GM12865 (cell line): ENCODE measurements at regions not wholly inside any gene's neighbourhood (a gene's known extent, or its start where the extent isn't known, plus 50 kb on each side); places are given as distances from the start of the nearest gene placed in this dataset.
"Not testable (repeated sequence)": the region's sequence is repeated elsewhere in the genome, so short reads cannot be mapped to it uniquely, and the experiment has no call there.

Source experiments
- DNase-seq: peaks from one replicate; pipeline ENCODE4 v3.0.0; 2010; ENCODE audit warnings: low read depth
- H3K4me3 ChIP-seq: 2 replicates; pipeline ENCODE4 v1.5.1; 2011; ENCODE audit warnings: mild to moderate bottlenecking, low read depth, low read length, control low read depth
- CTCF ChIP-seq: IDR thresholded peaks from 2 replicates; pipeline ENCODE4 v1.5.1; 2011; ENCODE audit warnings: low read length, control low read depth, low read depth, inconsistent platforms; ENCODE audit not compliant: insufficient read depth; ENCODE audit errors: missing control alignments

- no peak for DNase-seq
- no peak overlapping the region for H3K4me3 ChIP-seq
- TF ChIP-seq CTCF = no peak
Observed at GRCh38 chrX:1126738-1127137, 85.7 kb downstream of the CRLF2 start.

DNA sequence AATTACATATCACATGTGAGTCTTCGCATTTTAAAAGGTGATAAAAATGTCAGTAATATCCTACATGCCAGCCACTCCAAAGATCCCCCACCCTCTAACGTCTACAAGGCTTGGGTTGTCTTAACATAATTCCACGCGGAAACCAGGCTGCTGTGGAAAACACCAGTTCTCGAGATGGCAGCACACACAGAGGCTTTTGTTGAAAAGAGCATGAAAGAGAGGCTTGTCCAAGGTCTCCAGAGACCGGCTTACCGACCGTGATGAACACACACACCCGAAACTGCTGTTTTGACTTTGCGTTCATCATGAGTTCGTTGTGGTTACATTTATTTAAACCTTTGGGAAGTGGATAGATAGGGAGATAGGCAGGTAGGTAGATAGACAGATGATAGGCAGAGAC is 87.9 kb downstream of the CRLF2 start:
- DNase-seq = no peak
- no peak overlapping the region for H3K4me3 ChIP-seq
- no peak for TF ChIP-seq CTCF

DNA sequence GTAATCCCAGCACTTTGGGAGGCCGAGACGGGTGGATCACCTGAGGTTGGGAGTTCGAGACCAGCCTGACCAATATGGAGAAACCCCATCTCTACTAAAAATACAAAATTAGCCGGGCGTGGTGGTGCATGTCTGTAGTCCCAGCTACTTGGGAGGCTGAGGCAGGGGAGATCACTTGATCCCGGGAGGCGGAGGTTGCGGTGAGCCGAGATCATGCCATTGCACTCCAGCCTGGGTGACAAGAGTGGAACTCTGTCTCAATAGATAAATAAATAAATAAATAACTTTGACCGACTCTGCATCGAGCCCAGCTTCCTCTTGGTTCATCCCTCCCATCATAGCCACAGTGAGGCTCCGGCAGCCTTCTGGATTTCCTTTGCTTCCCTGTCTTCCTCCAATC is 89.6 kb downstream of the CRLF2 start:
- DNase-seq = not testable (repeated sequence)

DNA sequence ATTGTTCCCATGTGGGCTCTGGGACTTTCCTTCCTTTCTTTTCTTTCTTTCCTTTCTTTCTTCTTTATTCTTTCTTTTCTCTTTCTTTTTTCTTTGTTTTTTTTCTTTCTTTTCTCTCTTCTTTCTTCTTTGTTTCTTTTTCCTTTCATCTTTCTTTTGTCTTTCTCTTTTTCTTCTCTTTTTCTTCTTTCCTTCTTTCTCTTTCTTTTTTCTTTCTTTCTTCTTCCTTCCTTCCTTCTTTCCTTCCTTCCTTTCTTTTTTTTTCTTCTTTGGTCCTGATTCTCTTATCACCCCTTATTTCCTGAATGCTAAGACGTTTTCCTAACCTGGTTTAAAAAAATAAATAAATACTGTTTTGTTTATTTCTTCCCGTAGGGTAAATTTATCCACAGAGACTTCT is 93.2 kb downstream of the CRLF2 start:
- TF ChIP-seq CTCF = no peak
- DNase-seq = no peak
- no peak overlapping the region for H3K4me3 ChIP-seq

More for the DNA sequence above, 89.6 kb downstream of the CRLF2 start:
- not testable (repeated sequence) for H3K4me3 ChIP-seq

DNA sequence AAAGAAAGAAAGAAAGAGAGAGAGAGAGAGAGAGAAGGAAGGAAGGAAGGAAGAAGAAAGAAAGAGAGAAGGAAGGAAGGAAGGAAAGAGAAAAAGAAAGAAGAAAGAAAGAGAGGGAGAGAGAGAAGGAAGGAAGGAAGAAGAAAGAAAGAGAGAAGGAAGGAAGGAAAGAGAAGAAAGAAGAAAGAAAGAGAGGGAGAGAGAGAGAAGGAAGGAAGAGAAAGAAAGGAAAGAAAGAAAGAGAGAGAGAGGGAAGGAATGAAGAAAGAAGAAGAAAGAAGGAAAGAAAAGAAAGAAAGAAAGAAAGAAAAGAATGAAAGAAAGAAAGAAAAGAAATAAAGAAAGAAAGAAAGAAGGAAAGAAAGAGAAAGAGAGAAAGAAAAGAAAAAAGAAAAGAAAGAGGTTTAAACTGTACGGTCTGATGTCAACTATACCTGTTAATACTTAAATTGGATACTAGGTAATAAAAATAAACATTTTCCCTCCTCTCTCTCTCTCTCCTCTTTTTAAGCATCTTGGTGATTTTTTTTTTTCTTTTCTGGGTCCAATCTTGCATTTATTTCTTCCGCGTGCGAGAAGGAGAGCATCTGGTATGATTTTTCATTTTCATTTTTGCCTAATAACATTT is 93.8 kb downstream of the CRLF2 start:
- TF ChIP-seq CTCF = no peak
- no peak for DNase-seq
- H3K4me3 ChIP-seq = no peak overlapping the region

DNA sequence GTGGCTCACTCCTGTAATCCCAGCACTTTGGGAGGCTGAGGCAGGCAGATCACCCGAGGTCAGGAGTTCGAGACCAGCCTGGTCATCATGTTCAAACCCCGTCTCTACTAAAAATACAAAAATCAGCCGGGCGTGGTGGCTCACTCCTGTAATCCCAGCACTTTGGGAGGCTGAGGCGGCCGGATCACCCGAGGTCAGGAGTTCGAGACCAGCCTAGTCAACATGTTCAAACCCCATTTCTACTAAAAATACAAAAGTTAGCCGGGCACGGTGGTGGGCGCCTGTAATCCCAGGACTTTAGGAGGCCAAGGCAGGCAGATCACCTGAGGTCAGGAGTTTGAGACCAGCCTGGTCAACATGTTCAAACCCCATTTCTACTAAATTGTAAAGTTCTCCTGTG is 97.0 kb downstream of the CRLF2 start:
- H3K4me3 ChIP-seq, DNase-seq: not testable (repeated sequence)

- no peak overlapping the region for H3K4me3 ChIP-seq
- TF ChIP-seq CTCF = no peak
- no peak for DNase-seq
Observed at GRCh38 chrX:1112321-1112720, 100.1 kb downstream of the CRLF2 start.

GRCh38 chrX:1111601-1112300 is 100.7 kb downstream of the CRLF2 start:
- TF ChIP-seq CTCF = no peak
- no peak overlapping the region for H3K4me3 ChIP-seq
- no peak for DNase-seq
